ENCODE measurements at regions not wholly inside any gene's neighbourhood (a gene's known extent, or its start where the extent isn't known, plus 50 kb on each side); places are given as distances from the start of the nearest gene placed in this dataset.

GRCh38 chr18:27411911-27412310, 226.8 kb upstream of the CHST9 start:
- H3K4me3 ChIP-seq (ENCODE audit: low read depth in 2 of 2, low read length in 2 of 2): no peak overlapping the region
- TF ChIP-seq REST (IDR thresholded peaks at IDR 0.05; ENCODE audit: insufficient read depth in 1 of 2, low read depth in 2 of 2, low read length in 1 of 2) (no peak), SIN3A (IDR thresholded peaks at IDR 0.05; ENCODE audit: borderline replicate concordance, insufficient read depth, low read depth, low read length) (no peak), POLR2AphosphoS5 (IDR thresholded peaks at IDR 0.05; ENCODE audit: low read depth, low read length) (no peak), CTCF (IDR thresholded peaks at IDR 0.05) (no peak), TCF7L2 (IDR thresholded peaks at IDR 0.05; ENCODE audit: low read depth, low read length) (no peak)
- no peaks in the 10 kb centered on the region for H3K4me1 ChIP-seq (ENCODE audit: control insufficient read depth, insufficient read depth, low read length)
- POLR2A ChIA-PET: no interaction called here
- no peaks in the 10 kb centered on the region for H3K36me3 ChIP-seq (ENCODE audit: control insufficient read depth, insufficient read depth, low read length)
- CTCF ChIA-PET: no interaction called here
- no TSS peak for BruUV-seq (replicated peaks)
- no peak overlapping the region for H3K27ac ChIP-seq (ENCODE audit: low read length)
- no peaks in the 10 kb centered on the region for H3K27me3 ChIP-seq (ENCODE audit: control insufficient read depth, insufficient read depth, low read length)
- no peaks in the 10 kb centered on the region for H3K9me3 ChIP-seq (ENCODE audit: control insufficient read depth, insufficient read depth, low read depth, low read length)
- intact Hi-C loops (cut with micrococcal nuclease; ENCODE audit: unreplicated experiment): no loop called here
- in situ Hi-C loops (cut with HindIII; ENCODE audit: low pct_unique_long_range_greater_than_20kb, low sequenced_read_pairs): no loop called here
- no peak for ATAC-seq
- DNase-seq (ENCODE audit: low read depth, low spot score): no peak

- Histone ChIP-seq H3K9me3 (ENCODE audit: control insufficient read depth, insufficient read depth, low read depth, low read length) (no peaks in the 10 kb centered on the region), H3K4me1 (ENCODE audit: control insufficient read depth, insufficient read depth, low read length) (no peaks in the 10 kb centered on the region), H3K4me3 (ENCODE audit: low read depth in 2 of 2, low read length in 2 of 2) (no peak overlapping the region), H3K27me3 (ENCODE audit: control insufficient read depth, insufficient read depth, low read length) (no peaks in the 10 kb centered on the region), H3K27ac (ENCODE audit: low read length) (no peak overlapping the region), H3K36me3 (ENCODE audit: control insufficient read depth, insufficient read depth, low read length) (no peaks in the 10 kb centered on the region)
- intact Hi-C loops (cut with micrococcal nuclease; ENCODE audit: unreplicated experiment) (no loop called here), in situ Hi-C loops (cut with HindIII; ENCODE audit: low pct_unique_long_range_greater_than_20kb, low sequenced_read_pairs) (no loop called here)
- BruUV-seq (replicated peaks): no TSS peak
- DNase-seq (ENCODE audit: low read depth, low spot score): no peak
- ChIA-PET POLR2A (no interaction called here), CTCF (no interaction called here)
- TF ChIP-seq REST (IDR thresholded peaks at IDR 0.05; ENCODE audit: insufficient read depth in 1 of 2, low read depth in 2 of 2, low read length in 1 of 2) (no peak), SIN3A (IDR thresholded peaks at IDR 0.05; ENCODE audit: borderline replicate concordance, insufficient read depth, low read depth, low read length) (no peak)
- ATAC-seq: no peak
Measured at GRCh38 chr18:27411013-27411412, 225.9 kb upstream of the CHST9 start.

Data from Panc1 (cell line).